ENCODE measurements at regions not wholly inside any gene's neighbourhood (a gene's known extent, or its start where the extent isn't known, plus 50 kb on each side); places are given as distances from the start of the nearest gene placed in this dataset.

GRCh38 chr1:112798292-112798691 is 83.2 kb upstream of the PPM1J start:
- ATAC-seq: no peak

GRCh38 chr1:112797224-112797623 is 82.1 kb upstream of the PPM1J start:
- Histone ChIP-seq H3K27me3 (no peaks in the 10 kb centered on the region), H3K36me3 (no peaks in the 10 kb centered on the region), H3K4me1 (no peaks in the 10 kb centered on the region), H3K9me3 (no peaks in the 10 kb centered on the region), H3K27ac (no peak overlapping the region), H3K4me3 (no peak overlapping the region)
- WGBS, 2 donors (ENCODE audit: low coverage in 1 of 2): 67% methylated on average over 2 of the region's 2 CpGs
- no peak for ATAC-seq
- TF ChIP-seq EP300 (IDR thresholded peaks at IDR 0.05): no peak
- TF ChIP-seq POLR2AphosphoS5 (IDR thresholded peaks at IDR 0.05): no peak
- no peak for TF ChIP-seq CTCF (IDR thresholded peaks at IDR 0.05)
- TF ChIP-seq POLR2A (IDR thresholded peaks at IDR 0.05): no peak

More at GRCh38 chr1:112798292-112798691, 83.2 kb upstream of the PPM1J start:
- no peaks in the 10 kb centered on the region for H3K36me3 ChIP-seq
- no peak for TF ChIP-seq EP300 (IDR thresholded peaks at IDR 0.05)
- TF ChIP-seq POLR2AphosphoS5 (IDR thresholded peaks at IDR 0.05): no peak
- no peak for TF ChIP-seq POLR2A (IDR thresholded peaks at IDR 0.05)
- no peak for TF ChIP-seq CTCF (IDR thresholded peaks at IDR 0.05)
- H3K9me3 ChIP-seq: no peaks in the 10 kb centered on the region
- no peak overlapping the region for H3K4me3 ChIP-seq
- no peaks in the 10 kb centered on the region for H3K27me3 ChIP-seq
- WGBS, 2 donors (ENCODE audit: low coverage in 1 of 2): 100% methylated on average over 1 of the region's 3 CpGs; no CpG with 5 or more reads in 1 of the 2 donors
- H3K4me1 ChIP-seq: no peaks in the 10 kb centered on the region
- H3K27ac ChIP-seq: no peak overlapping the region

GRCh38 chr1:112794654-112795239 is 79.6 kb upstream of the PPM1J start:
- Histone ChIP-seq H3K9me3 (no peaks in the 10 kb centered on the region), H3K36me3 (no peaks in the 10 kb centered on the region), H3K4me1 (no peaks in the 10 kb centered on the region), H3K27ac (no peak overlapping the region), H3K27me3 (peaks cover 6% of the 10 kb centered on the region), H3K4me3 (no peak overlapping the region)
- 82 to 84% methylated on average over 3 to 4 of the region's 4 CpGs for WGBS, 2 donors (ENCODE audit: low coverage in 1 of 2)
- ATAC-seq: no peak
- TF ChIP-seq CTCF (IDR thresholded peaks at IDR 0.05) (no peak), POLR2A (IDR thresholded peaks at IDR 0.05) (no peak), POLR2AphosphoS5 (IDR thresholded peaks at IDR 0.05) (no peak), EP300 (IDR thresholded peaks at IDR 0.05) (no peak)

- 49 to 90% methylated on average over 5 to 7 of the region's 10 CpGs for WGBS, 2 donors (ENCODE audit: low coverage in 1 of 2)
- TF ChIP-seq CTCF (IDR thresholded peaks at IDR 0.05) (no peak), POLR2A (IDR thresholded peaks at IDR 0.05) (no peak), POLR2AphosphoS5 (IDR thresholded peaks at IDR 0.05) (no peak), EP300 (IDR thresholded peaks at IDR 0.05) (no peak)
- Histone ChIP-seq H3K4me3 (no peak overlapping the region), H3K4me1 (no peaks in the 10 kb centered on the region), H3K27ac (no peak overlapping the region), H3K9me3 (no peaks in the 10 kb centered on the region), H3K27me3 (peaks cover 6% of the 10 kb centered on the region), H3K36me3 (no peaks in the 10 kb centered on the region)
- ATAC-seq: no peak
These were observed 78.8 kb upstream of the PPM1J start for GRCh38 chr1:112793631-112794565.

Data from gastroesophageal sphincter (tissue), 4 donors.